ENCODE measurements at regions not wholly inside any gene's neighbourhood (a gene's known extent, or its start where the extent isn't known, plus 50 kb on each side); places are given as distances from the start of the nearest gene placed in this dataset.

DNA sequence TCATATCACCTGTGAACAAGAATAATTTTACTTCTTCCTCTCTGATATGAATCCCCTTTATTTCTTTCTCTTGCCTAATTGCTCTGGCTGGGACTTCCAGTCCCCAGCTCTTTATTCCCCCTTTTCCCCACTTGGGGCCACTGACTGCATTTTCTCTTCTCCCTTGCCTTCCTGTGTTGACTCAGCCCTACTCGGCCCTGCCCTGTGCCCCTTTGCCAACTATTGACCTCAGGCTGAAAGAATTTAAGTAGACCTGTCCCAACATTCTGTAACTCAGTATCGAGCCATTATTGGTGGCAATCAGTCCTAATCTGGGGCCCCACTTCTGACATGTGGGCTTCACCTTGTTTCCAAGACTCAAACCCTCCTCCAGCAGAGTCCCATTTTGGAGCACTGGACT lies 60.6 kb upstream of the STUM start:
- H3K27ac Mint-ChIP-seq: no peak overlapping the region
- ATAC-seq (no peak), DNase-seq (no peak)
- no peaks in the 10 kb centered on the region for H3K9me3 Mint-ChIP-seq
- no peak overlapping the region for H3K4me3 ChIP-seq (ENCODE audit: low read length)
- 81% methylated on average over 2 of the region's 2 CpGs for WGBS (ENCODE audit: insufficient coverage)
- H3K27me3 Mint-ChIP-seq (ENCODE audit: low read depth in 2 of 2): peaks cover 20 to 46% of the 10 kb centered on the region in 2 donors
- H3K36me3 Mint-ChIP-seq: no peaks in the 10 kb centered on the region
- intact Hi-C loops (cut with micrococcal nuclease): no loop called here
- H3K36me3 ChIP-seq (ENCODE audit: control insufficient read depth, insufficient read depth, low read length): no peaks in the 10 kb centered on the region
- no peak overlapping the region for H3K27ac ChIP-seq (ENCODE audit: low read length)
- TF ChIP-seq, protein P1, sequence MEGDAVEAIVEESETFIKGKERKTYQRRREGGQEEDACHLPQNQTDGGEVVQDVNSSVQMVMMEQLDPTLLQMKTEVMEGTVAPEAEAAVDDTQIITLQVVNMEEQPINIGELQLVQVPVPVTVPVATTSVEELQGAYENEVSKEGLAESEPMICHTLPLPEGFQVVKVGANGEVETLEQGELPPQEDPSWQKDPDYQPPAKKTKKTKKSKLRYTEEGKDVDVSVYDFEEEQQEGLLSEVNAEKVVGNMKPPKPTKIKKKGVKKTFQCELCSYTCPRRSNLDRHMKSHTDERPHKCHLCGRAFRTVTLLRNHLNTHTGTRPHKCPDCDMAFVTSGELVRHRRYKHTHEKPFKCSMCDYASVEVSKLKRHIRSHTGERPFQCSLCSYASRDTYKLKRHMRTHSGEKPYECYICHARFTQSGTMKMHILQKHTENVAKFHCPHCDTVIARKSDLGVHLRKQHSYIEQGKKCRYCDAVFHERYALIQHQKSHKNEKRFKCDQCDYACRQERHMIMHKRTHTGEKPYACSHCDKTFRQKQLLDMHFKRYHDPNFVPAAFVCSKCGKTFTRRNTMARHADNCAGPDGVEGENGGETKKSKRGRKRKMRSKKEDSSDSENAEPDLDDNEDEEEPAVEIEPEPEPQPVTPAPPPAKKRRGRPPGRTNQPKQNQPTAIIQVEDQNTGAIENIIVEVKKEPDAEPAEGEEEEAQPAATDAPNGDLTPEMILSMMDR (IDR thresholded peaks at IDR 0.05): no peak
- no peaks in the 10 kb centered on the region for H3K4me1 ChIP-seq (ENCODE audit: control insufficient read depth, insufficient read depth, low read length)
- H3K4me1 Mint-ChIP-seq: no peaks in the 10 kb centered on the region
- H3K27me3 ChIP-seq (ENCODE audit: control insufficient read depth, insufficient read depth, low read length): no peaks in the 10 kb centered on the region
- H3K4me3 Mint-ChIP-seq: no peak overlapping the region
- no peaks in the 10 kb centered on the region for H3K9me3 ChIP-seq (ENCODE audit: control insufficient read depth, insufficient read depth, low read length)

- ATAC-seq (no peak), DNase-seq (no peak)
- peaks cover 20 to 29% of the 10 kb centered on the region in 2 donors for H3K27me3 Mint-ChIP-seq (ENCODE audit: low read depth in 2 of 2)
- 79% methylated on average over 9 of the region's 9 CpGs for WGBS (ENCODE audit: insufficient coverage)
- H3K9me3 ChIP-seq (ENCODE audit: control insufficient read depth, insufficient read depth, low read length): no peaks in the 10 kb centered on the region
- no peaks in the 10 kb centered on the region for H3K36me3 ChIP-seq (ENCODE audit: control insufficient read depth, insufficient read depth, low read length)
- H3K36me3 Mint-ChIP-seq: no peaks in the 10 kb centered on the region
- H3K4me3 Mint-ChIP-seq: no peak overlapping the region
- TF ChIP-seq, protein P1 (IDR thresholded peaks at IDR 0.05): no peak
- H3K4me1 Mint-ChIP-seq: no peaks in the 10 kb centered on the region
- no peak overlapping the region for H3K27ac ChIP-seq (ENCODE audit: low read length)
- H3K9me3 Mint-ChIP-seq: no peaks in the 10 kb centered on the region
- H3K27me3 ChIP-seq (ENCODE audit: control insufficient read depth, insufficient read depth, low read length): no peaks in the 10 kb centered on the region
- no peaks in the 10 kb centered on the region for H3K4me1 ChIP-seq (ENCODE audit: control insufficient read depth, insufficient read depth, low read length)
- intact Hi-C loops (cut with micrococcal nuclease): no loop called here
- H3K4me3 ChIP-seq (ENCODE audit: low read length): no peak overlapping the region
- no peak overlapping the region for H3K27ac Mint-ChIP-seq
These were observed 58.7 kb upstream of the STUM start for GRCh38 chr1:226489718-226490425.

DNA sequence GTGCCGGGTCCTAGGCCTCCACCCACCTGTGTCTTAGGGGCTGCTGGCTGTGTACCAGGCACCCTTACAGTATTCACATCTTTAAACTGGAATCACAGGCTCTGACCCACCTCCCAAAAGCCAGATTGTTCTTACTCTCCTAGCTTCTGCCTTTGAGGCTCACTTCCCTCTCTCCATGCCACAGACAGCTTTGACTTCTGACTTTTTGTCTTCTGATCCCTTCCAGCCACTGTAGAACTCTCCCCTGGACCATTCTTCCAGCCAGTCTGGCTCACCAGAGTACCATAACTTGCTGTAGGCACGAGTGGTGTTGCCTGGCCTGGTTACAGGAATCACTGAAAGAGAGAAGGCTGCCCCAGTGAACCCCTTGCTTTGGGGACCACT lies 58.1 kb upstream of the STUM start:
- Histone ChIP-seq H3K36me3 (ENCODE audit: control insufficient read depth, insufficient read depth, low read length) (no peaks in the 10 kb centered on the region), H3K27me3 (ENCODE audit: control insufficient read depth, insufficient read depth, low read length) (no peaks in the 10 kb centered on the region), H3K27ac (ENCODE audit: low read length) (no peak overlapping the region), H3K9me3 (ENCODE audit: control insufficient read depth, insufficient read depth, low read length) (no peaks in the 10 kb centered on the region), H3K4me1 (ENCODE audit: control insufficient read depth, insufficient read depth, low read length) (no peaks in the 10 kb centered on the region), H3K4me3 (ENCODE audit: low read length) (no peak overlapping the region)
- ATAC-seq: no peak
- intact Hi-C loops (cut with micrococcal nuclease): no loop called here
- Mint-ChIP-seq H3K27ac (no peak overlapping the region), H3K36me3 (no peaks in the 10 kb centered on the region), H3K4me3 (no peak overlapping the region), H3K9me3 (no peaks in the 10 kb centered on the region), H3K4me1 (no peaks in the 10 kb centered on the region), H3K27me3 (ENCODE audit: low read depth in 2 of 2) (peaks cover 20 to 23% of the 10 kb centered on the region in 2 donors)
- no peak for DNase-seq
- TF ChIP-seq, protein P1 (IDR thresholded peaks at IDR 0.05): no peak
- 66% methylated on average over 2 of the region's 2 CpGs for WGBS (ENCODE audit: insufficient coverage)
